ENCODE measurements at regions not wholly inside any gene's neighbourhood (a gene's known extent, or its start where the extent isn't known, plus 50 kb on each side); places are given as distances from the start of the nearest gene placed in this dataset.

DNA sequence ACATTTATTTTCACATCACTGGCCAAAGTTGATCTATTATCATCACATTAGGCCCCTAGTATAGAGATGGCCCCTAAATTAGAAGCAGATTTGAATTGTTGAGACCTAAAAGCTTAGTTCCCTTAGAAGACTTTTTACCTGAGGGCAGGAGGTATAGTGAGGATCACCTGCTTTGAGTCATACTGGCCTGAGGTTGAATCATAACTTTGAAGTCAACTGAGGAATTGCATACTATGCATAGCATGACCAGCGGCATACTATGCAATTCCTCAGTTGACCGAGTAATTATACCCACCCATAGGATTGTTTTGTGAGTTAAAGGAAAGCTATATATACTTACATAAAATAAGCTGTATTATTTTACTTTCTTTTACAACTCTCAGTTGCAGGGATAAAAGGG lies 50.3 kb upstream of the DPH5 start:
- Histone ChIP-seq H3K4me3 (no peak overlapping the region), H3K27ac (no peak overlapping the region), H3K4me1 (peaks cover 0 to 3% (median 0%) of the 10 kb centered on the region in 3 donors), H3K36me3 (no peaks in the 10 kb centered on the region), H3K27me3 (no peaks in the 10 kb centered on the region), H3K9me3 (no peaks in the 10 kb centered on the region)
- TF ChIP-seq, protein P1, sequence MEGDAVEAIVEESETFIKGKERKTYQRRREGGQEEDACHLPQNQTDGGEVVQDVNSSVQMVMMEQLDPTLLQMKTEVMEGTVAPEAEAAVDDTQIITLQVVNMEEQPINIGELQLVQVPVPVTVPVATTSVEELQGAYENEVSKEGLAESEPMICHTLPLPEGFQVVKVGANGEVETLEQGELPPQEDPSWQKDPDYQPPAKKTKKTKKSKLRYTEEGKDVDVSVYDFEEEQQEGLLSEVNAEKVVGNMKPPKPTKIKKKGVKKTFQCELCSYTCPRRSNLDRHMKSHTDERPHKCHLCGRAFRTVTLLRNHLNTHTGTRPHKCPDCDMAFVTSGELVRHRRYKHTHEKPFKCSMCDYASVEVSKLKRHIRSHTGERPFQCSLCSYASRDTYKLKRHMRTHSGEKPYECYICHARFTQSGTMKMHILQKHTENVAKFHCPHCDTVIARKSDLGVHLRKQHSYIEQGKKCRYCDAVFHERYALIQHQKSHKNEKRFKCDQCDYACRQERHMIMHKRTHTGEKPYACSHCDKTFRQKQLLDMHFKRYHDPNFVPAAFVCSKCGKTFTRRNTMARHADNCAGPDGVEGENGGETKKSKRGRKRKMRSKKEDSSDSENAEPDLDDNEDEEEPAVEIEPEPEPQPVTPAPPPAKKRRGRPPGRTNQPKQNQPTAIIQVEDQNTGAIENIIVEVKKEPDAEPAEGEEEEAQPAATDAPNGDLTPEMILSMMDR (IDR thresholded peaks at IDR 0.05): no peak
- DNase-seq: no peak
- FAIRE-seq: no peak
- intact Hi-C loops (cut with DNase I): no loop called here
- ATAC-seq: no peak
- 96 to 99% methylated on average over 2 of the region's 2 CpGs for WGBS, 2 donors
